HT1080 (cell line): ENCODE measurements at regions not wholly inside any gene's neighbourhood (a gene's known extent, or its start where the extent isn't known, plus 50 kb on each side); places are given as distances from the start of the nearest gene placed in this dataset.

Experiments
- DNase-seq: peaks from one replicate; pipeline ENCODE4 v3.0.0-alpha.2; 2015; ENCODE audit warnings: low read depth

DNA sequence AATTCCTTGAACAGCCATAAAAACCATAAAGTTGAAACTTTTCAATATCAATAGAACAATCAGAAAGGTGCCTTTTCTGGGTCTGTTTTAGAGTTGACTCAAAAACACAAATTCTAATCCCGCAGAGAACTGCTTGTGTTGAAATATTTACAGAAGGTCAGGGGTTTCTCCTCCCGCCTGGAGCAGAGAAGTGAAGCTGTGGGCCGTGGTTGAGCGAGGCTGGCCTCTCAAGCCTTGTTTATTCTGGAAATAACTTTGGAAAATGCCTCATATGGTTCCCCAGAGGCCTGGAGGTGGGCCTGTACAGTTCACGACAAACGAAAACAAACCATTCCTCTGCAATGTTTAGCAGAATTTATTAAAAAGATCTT lies 90.8 kb upstream of the ERRFI1 start:
- no peak for DNase-seq

DNA sequence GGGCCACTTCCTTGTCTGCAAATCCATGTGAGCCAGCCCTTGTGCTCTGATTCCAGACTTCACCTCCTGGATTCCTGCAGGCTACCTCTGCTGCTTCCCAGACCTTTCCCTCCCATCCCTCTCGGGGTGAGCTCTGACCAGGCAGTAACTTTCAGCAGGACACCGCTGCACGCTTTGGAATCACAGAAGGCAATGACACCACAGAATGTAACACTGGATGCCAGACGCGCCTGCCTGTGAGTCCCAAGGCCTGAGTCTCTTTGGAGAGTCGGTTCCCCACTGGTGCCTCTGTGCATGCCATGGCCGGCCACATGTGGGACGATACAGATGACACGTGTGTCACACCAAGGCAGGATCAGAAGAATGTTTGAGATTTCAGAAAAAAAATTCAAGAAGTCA lies 89.7 kb upstream of the ERRFI1 start:
- DNase-seq, result no peak

- no peak for DNase-seq
These were observed 89.1 kb upstream of the ERRFI1 start for GRCh38 chr1:8115031-8115768.

DNA sequence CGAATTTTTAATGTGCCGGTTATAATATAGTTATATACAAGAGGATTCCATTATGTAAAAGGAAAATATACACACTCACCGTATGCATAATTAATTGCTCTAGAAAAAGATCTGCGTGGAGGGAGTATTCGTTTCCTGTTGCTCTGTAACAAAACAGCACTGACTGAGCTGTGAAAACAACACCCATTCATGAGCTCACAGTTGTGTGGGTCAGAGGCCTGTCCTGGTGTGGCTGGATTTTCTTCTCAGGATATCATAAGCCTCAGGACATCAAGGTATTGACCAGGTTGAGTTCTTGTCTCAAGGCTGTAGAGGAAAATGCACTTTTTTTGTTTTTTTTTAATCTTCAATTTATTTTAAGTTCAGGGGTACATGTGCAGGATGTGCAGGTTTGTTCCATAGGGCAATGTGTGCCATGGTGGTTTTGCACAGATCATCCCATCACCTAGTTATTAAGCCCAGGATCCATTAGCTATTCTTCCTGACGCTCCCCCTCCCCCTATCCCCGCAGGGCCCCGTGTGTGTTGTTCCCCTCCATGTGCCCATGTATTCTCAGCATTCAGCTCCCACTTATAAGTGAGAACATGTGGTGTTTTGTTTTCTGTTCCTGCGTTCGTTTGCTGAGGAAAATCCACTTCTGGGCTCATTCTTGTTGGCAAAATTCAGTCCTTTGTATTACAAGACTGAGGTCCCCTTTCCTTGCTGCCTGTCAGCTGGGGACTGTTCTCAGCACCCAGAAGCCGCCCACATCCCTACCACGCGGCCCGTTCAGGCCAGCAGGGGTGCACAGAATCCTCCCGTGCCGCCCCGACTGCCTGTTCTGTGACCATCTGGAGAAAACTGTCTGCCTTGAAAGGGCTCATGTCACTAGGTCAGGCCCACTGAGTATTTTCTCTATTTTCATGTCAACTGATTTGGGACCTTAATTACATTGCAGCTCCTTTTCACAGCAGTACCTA lies 87.4 kb upstream of the ERRFI1 start:
- no peak for DNase-seq

DNA sequence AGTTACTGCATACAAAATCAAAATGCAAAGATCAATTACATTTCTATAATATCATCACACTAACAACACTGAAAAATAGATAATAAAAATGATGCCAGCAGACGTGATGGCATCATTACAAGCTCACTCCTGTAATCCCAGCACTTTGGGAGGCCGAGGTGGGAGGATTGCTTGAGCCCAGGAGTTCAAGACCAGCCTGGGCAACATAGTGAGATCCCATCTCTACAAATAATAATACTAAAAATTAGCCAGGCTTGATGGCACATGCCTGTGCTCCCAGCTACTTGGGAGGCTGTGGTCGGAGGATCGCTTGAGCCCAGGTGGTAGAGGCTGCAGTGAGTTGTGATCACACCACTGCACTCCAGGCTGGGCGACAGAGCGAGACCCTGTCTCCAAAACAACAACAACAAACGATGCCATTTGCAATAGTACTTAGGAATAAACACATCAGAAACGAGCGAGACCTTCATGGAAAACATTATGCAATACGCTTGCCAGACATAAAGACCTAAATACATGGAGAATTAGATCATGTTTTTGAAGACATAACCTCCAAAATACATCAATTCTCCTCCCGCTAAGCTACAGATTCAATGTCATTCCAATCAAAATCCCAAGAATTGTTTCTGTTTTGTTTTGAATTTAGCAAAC lies 86.6 kb upstream of the ERRFI1 start:
- no peak for DNase-seq

GRCh38 chr1:8111560-8111959 lies 85.5 kb upstream of the ERRFI1 start:
- no peak for DNase-seq

DNA sequence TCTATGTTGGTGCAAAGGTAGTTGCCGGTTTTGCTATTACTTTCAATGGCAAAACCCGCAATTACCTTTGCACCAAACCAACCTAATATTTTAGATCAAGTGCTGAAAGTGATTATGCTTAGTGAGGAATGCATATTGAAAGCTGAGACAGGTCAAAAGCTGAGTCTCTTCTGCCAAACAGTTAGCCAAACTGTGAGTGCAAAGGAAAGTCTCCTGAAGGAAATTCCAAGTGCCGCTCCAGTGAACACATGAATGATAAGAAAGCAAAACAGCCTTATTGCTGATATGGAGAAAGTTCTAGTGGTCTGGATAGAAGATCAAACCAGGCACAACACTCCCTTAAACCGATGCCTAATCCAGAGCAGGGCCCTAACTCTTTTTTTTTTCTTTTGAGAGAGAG lies 83.1 kb upstream of the ERRFI1 start:
- DNase-seq, result no peak

- DNase-seq, result no peak
These were observed 81.8 kb upstream of the ERRFI1 start for GRCh38 chr1:8107897-8108296.

DNA sequence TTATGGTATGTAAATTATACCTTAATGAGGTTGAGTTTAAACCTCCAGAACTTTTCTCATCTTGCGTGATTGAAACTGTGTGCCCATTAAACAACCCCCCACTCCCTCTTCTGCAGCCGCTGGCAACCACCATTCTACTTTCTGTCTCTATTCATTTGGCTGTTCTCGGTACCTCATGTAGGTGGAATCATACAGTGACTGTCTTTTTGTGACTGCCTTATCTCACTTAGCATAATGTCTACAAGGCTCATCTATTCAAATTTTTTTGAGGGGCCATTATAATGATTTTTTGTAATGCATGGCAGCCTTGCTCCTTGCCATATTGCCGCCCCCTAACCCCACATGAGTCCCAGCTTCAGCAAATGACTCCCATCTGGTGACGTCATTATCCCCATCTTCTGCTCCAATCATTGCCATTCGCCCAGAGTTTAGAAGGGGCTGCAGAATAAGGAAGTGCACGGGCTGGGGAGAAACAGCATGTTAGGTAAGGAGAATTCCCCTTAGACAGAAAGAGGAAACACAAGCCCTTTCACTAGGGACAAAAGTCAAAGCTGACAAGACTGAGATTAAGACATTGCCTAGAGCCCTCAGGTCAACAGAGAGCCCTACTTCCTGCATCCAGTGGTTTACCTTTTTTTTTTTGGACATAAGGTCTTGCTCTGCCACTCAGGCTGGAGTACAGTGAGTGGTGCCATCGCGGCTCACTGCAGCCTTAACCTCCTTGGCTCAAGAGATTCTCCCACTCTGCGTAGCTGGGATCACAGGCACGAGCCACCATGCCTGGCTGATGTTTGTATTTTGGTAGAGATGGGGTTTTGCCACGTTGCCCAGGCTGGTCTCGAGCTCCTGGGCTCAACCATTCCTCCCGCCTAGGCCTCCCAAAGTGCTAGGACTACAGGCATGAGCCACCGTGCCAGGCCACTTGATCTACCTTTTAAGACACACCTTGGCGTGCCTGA lies 78.4 kb upstream of the ERRFI1 start:
- no peak for DNase-seq

GRCh38 chr1:8097908-8098307 lies 71.8 kb upstream of the ERRFI1 start:
- no peak for DNase-seq

DNA sequence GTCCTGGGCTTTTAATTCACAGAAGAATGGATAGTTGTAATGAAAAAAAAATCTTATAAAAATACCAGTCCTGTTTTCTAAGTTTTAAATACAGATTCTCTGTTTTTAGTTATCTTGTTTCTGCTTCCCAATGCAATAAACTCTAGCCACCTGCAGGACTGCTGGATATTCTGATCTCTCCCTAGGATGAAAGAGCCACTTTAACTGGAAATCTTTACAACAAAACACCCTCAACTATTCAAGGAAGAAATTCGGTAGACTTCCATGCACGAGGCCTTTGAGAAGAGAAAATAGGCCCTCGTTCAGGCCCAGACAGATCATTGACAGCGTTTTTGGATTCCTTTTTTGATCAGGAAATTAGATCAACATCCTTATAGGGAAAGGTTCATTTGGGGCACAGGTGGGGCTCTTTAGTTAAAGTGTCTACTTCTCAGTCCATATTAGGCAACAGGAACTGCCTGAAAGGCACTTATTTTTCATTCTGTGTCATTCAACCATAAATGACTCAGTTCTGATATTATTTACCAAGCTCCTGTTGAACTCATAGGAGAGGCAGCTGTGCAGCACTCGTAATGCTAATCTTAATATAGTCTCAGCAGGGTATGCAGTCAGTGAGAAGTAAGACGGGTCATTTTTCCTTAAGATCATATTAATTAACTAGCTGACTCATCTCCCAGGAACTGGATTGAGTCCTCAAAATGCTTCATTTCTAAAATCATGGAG lies 71.1 kb upstream of the ERRFI1 start:
- DNase-seq, result peak; percentile 98

- peak; percentile 96 for DNase-seq
These were observed 70.2 kb upstream of the ERRFI1 start for GRCh38 chr1:8096105-8097011.

GRCh38 chr1:8095584-8095983 lies 69.5 kb upstream of the ERRFI1 start:
- peak; percentile 41 for DNase-seq

DNA sequence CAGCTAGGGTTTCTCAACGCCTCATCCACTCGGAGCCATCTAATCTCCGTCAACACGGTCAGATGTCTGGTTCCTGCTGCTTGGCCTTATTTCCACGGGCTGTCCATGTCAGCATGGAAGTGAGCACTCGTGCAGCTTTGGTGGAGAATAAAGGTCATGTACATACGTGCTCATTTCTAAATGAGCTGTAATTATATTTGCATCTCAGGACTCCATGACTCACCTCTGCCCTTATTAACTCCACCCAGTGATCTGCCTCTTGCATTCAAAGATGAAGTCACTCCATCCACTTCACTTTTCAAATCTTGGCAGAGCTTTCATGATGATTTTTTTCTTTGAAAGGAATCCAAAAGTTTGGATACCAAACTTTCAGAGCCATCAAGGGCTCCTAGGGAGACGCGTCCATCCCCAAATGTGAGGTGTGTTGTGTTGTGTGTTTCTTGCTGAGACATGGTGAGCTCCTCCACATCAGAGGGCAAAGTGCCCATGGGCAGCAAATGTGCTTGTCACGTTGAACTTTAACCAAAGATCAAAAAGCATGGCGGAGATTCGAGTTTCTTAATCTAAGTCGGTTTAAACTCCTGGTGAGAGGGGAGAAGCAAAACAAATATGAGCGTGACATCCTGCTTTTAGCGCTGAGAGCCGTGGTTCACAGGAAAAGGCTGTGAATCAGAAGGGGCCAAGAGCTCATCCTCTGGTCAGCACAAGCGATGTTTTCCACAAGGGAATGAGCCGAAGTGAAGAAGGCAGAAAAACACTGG lies 68.6 kb upstream of the ERRFI1 start:
- DNase-seq, result peak; percentile 80

DNA sequence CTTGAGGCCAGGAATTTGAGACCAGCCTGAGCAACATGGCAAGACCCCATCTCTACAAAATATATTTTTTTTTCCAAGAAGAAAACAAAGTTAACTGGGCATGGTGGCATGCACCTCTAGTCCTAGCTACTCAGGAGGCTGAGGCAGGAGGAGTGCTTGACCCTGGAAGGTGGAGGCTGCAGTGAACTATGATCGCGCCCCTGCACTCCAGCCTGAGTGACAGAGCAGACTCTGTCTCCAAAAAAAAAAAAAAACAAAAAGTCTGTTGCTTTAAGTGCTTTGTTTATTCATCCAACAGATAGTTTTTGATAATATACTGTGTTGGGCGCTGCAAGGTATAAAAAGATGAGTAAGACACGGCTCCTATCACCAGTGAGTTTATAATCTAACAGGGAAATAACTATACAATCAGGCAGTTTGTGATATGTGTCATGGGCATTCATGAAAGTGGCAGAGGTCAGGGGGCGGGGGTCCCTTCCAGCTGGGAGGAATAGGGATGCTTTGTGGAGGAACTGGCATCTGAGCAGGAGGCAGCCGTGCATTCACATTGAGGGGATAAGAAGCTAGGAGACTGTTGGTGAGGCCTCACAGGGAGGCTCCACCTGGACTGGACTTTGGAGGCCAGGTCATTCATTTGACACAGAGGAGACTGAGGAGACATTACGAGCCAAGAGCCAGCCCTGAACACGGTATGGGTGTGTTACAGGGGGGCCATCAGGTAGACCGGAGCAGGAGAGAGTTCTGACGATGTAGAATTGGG lies 67.3 kb upstream of the ERRFI1 start:
- no peak for DNase-seq

- DNase-seq, result no peak
These were observed 66.5 kb upstream of the ERRFI1 start for GRCh38 chr1:8092657-8093056.

- peak; percentile 51 for DNase-seq
These were observed 65.6 kb upstream of the ERRFI1 start for GRCh38 chr1:8091691-8092090.

DNA sequence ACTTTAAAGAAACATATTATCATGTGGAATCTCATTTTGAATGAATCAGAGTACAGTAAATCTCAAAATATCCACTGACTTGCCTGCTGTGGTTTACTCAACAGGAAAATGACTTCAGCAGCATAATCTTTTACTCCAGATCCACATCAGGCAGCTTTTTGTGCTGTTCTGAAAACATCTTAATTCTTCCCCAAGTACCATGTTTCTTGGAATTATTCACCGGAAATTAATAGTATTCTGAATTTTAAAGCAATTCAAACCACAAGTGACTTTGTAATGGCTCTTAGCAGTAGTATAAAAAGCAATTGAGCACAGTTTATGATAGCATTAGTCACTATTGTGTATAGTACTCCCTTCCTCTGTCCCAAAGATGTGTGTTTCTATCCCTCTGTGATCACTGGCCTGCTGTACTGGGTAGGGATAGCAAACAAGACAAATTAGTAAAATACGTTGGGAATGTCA lies 64.2 kb upstream of the ERRFI1 start:
- DNase-seq, result peak; percentile 98
